ENCODE measurements at regions not wholly inside any gene's neighbourhood (a gene's known extent, or its start where the extent isn't known, plus 50 kb on each side); places are given as distances from the start of the nearest gene placed in this dataset.
"Not testable (repeated sequence)": the region's sequence is repeated elsewhere in the genome, so short reads cannot be mapped to it uniquely, and the experiment has no call there.

GRCh38 chr2:128596396-128597120, 277.9 kb upstream of the HS6ST1 start:
- DNase-seq (ENCODE audit: low read depth in 2 of 2) = no peak

GRCh38 chr2:128597121-128597762, 278.6 kb upstream of the HS6ST1 start:
- DNase-seq (ENCODE audit: low read depth in 2 of 2) = no peak

GRCh38 chr2:128598260-128598659, 279.6 kb upstream of the HS6ST1 start:
- not testable (repeated sequence) for DNase-seq (ENCODE audit: low read depth in 2 of 2)

- DNase-seq (ENCODE audit: low read depth in 2 of 2) = no peak
Measured at GRCh38 chr2:128598862-128599441, 280.3 kb upstream of the HS6ST1 start.

GRCh38 chr2:128599700-128600099, 281.0 kb upstream of the HS6ST1 start:
- no peak for DNase-seq (ENCODE audit: low read depth in 2 of 2)

GRCh38 chr2:128600581-128601297, 282.1 kb upstream of the HS6ST1 start:
- DNase-seq (ENCODE audit: low read depth in 2 of 2) = no peak

GRCh38 chr2:128601298-128602037, 282.8 kb upstream of the HS6ST1 start:
- DNase-seq (ENCODE audit: low read depth in 2 of 2) = no peak

GRCh38 chr2:128602038-128602698, 283.5 kb upstream of the HS6ST1 start:
- no peak for DNase-seq (ENCODE audit: low read depth in 2 of 2)

GRCh38 chr2:128602699-128603101, 284.0 kb upstream of the HS6ST1 start:
- no peak for DNase-seq (ENCODE audit: low read depth in 2 of 2)

GRCh38 chr2:128603411-128603924, 284.8 kb upstream of the HS6ST1 start:
- no peak for DNase-seq (ENCODE audit: low read depth in 2 of 2)

GRCh38 chr2:128604045-128604444, 285.4 kb upstream of the HS6ST1 start:
- no peak for DNase-seq (ENCODE audit: low read depth in 2 of 2)

- not testable (repeated sequence) for DNase-seq (ENCODE audit: low read depth in 2 of 2)
Measured at GRCh38 chr2:128604581-128604980, 285.9 kb upstream of the HS6ST1 start.

- DNase-seq (ENCODE audit: low read depth in 2 of 2) = no peak
Measured at GRCh38 chr2:128605421-128605820, 286.8 kb upstream of the HS6ST1 start.

- DNase-seq (ENCODE audit: low read depth in 2 of 2) = no peak
Measured at GRCh38 chr2:128605931-128606330, 287.3 kb upstream of the HS6ST1 start.

- DNase-seq (ENCODE audit: low read depth in 2 of 2) = no peak
Measured at GRCh38 chr2:128606837-128607236, 288.2 kb upstream of the HS6ST1 start.

- no peak for DNase-seq (ENCODE audit: low read depth in 2 of 2)
Measured at GRCh38 chr2:128607440-128607839, 288.8 kb upstream of the HS6ST1 start.

GRCh38 chr2:128607911-128608506, 289.3 kb upstream of the HS6ST1 start:
- DNase-seq (ENCODE audit: low read depth in 2 of 2) = no peak

GRCh38 chr2:128608921-128609880, 290.5 kb upstream of the HS6ST1 start:
- no peak for DNase-seq (ENCODE audit: low read depth in 2 of 2)

GRCh38 chr2:128610496-128610895, 291.8 kb upstream of the HS6ST1 start:
- no peak for DNase-seq (ENCODE audit: low read depth in 2 of 2)

Measured in fibroblast of skin of left biceps (primary cell).